H1 (cell line): ENCODE measurements at regions not wholly inside any gene's neighbourhood (a gene's known extent, or its start where the extent isn't known, plus 50 kb on each side); places are given as distances from the start of the nearest gene placed in this dataset.

ENCODE experiments used
- CTCF ChIA-PET: fragments of 300-600 bp; sonication (Branson Sonifier 250); formaldehyde crosslinking; loops from one replicate; lab custom pipeline; 2021; ENCODE audit not compliant: partially characterized antibody; lab: Charles Lee
- POLR2A ChIA-PET: fragments of 300-600 bp; sonication (Branson Sonifier 250); formaldehyde crosslinking; loops from one replicate; lab custom pipeline; 2021; ENCODE audit warnings: inconsistent platforms; ENCODE audit not compliant: partially characterized antibody; lab: Charles Lee
- DNase-seq, 2 experiments: peaks; one replicate each; pipeline versions ENCODE4 v3.0.0 to v3.0.0-alpha.2; 2010 to 2022; ENCODE audit warnings: low spot score in 2 of 2, low read depth in 1 of 2, mixed read lengths in 1 of 2
- FAIRE-seq: peaks from 2 replicates; lab custom pipeline; 2011; peaks lifted over from hg19 to GRCh38; lab: Jason Lieb, UNC
- H2AFZ ChIP-seq: 2 replicates; pipeline ENCODE4 v1.8.1; 2012; ENCODE audit warnings: low read length, inconsistent platforms
- H2AK5ac ChIP-seq: 2 replicates; pipeline ENCODE4 v1.6.1; 2013; ENCODE audit warnings: low read depth, low read length
- H2BK120ac ChIP-seq: replicated peaks from 2 replicates; pipeline ENCODE3; 2013; ENCODE audit warnings: low read depth, low read length, inconsistent platforms
- H2BK12ac ChIP-seq: 2 replicates; pipeline ENCODE4 v1.6.1; 2013; ENCODE audit warnings: low read depth, low read length
- H2BK15ac ChIP-seq: 2 replicates; pipeline ENCODE4 v1.6.1; 2013; ENCODE audit warnings: low read length
- H2BK20ac ChIP-seq: 2 replicates; pipeline ENCODE4 v1.6.1; 2013; ENCODE audit warnings: low read length
- H2BK5ac ChIP-seq: 2 replicates; pipeline ENCODE4 v1.6.1; 2013; ENCODE audit warnings: low read depth, low read length
- H3K14ac ChIP-seq: 2 replicates; pipeline ENCODE4 v1.6.1; 2013; ENCODE audit warnings: inconsistent platforms; ENCODE audit not compliant: insufficient read length
- H3K18ac ChIP-seq: 2 replicates; pipeline ENCODE4 v1.6.1; 2013; ENCODE audit warnings: low read length; ENCODE audit errors: extremely low read depth
- H3K23ac ChIP-seq: 2 replicates; pipeline ENCODE4 v1.6.1; 2013; ENCODE audit warnings: inconsistent platforms; ENCODE audit not compliant: insufficient read length
- H3K23me2 ChIP-seq: 2 replicates; pipeline ENCODE4 v1.6.1; 2013; ENCODE audit warnings: low read depth, low read length
- H3K27ac ChIP-seq: 2 replicates; pipeline ENCODE4 v1.6.1; 2011; ENCODE audit warnings: low read depth, low read length, inconsistent platforms
- H3K27me3 ChIP-seq, 4 experiments: replicated peaks in 1 of 4; 1 replicate in 1 of 4; 2 replicates in 3 of 4; pipeline versions ENCODE4 v1.6.1 to v1.8.1; 2011 to 2013; ENCODE audit warnings: low read length in 3 of 4, mild to moderate bottlenecking in 3 of 4, inconsistent platforms in 2 of 4, mixed read lengths in 2 of 4, moderate library complexity in 1 of 4; ENCODE audit not compliant: control insufficient read depth in 3 of 4, insufficient read depth in 3 of 4; ENCODE audit errors: extremely low read depth in 1 of 4
- H3K36me3 ChIP-seq, 4 experiments: 2 replicates each; pipeline versions ENCODE4 v1.6.1 to v1.8.1; 2011 to 2013; ENCODE audit warnings: mild to moderate bottlenecking in 4 of 4, low read length in 3 of 4, moderate library complexity in 2 of 4, control low read depth in 1 of 4, inconsistent platforms in 1 of 4; ENCODE audit not compliant: insufficient read depth in 4 of 4, control insufficient read depth in 2 of 4
- H3K4ac ChIP-seq: replicated peaks from 2 replicates; pipeline ENCODE3; 2013; ENCODE audit warnings: low read length, low read depth, mixed read lengths, inconsistent platforms; ENCODE audit not compliant: insufficient read length
- H3K4me1 ChIP-seq, 4 experiments: replicated peaks in 1 of 4; 1 replicate in 1 of 4; 2 replicates in 3 of 4; pipeline versions ENCODE4 v1.6.1 to v1.8.1; 2011 to 2013; ENCODE audit warnings: low read length in 3 of 4, inconsistent platforms in 2 of 4, mixed read lengths in 1 of 4; ENCODE audit not compliant: insufficient read depth in 4 of 4, control insufficient read depth in 3 of 4
- H3K4me2 ChIP-seq, 2 experiments: 2 replicates each; pipeline versions ENCODE4 v1.6.1 to v1.8.1; 2011 to 2013; ENCODE audit warnings: low read depth in 2 of 2, low read length in 2 of 2, control low read depth in 1 of 2, inconsistent platforms in 1 of 2, mild to moderate bottlenecking in 1 of 2; ENCODE audit not compliant: insufficient read depth in 1 of 2
- H3K4me3 ChIP-seq, 4 experiments: fragments of 200-600, 300-600 bp in 1 of 4; sonication (generic), shearing (Covaris generic), sonication (Bioruptor Twin) in 1 of 4; 2 replicates each; pipeline versions ENCODE4 v1.5.1 to v1.8.1; 2011 to 2016; ENCODE audit warnings: low read length in 4 of 4, low read depth in 3 of 4, control low read depth in 2 of 4, inconsistent platforms in 2 of 4, mild to moderate bottlenecking in 2 of 4, mixed read lengths in 1 of 4, moderate library complexity in 1 of 4; ENCODE audit not compliant: insufficient read depth in 2 of 4; ENCODE audit errors: extremely low read depth in 1 of 4
- H3K56ac ChIP-seq: replicated peaks from 2 replicates; pipeline ENCODE3; 2013; ENCODE audit warnings: low read depth, mild to moderate bottlenecking, mixed read lengths, low read length, inconsistent platforms; ENCODE audit not compliant: insufficient read length
- H3K79me1 ChIP-seq: 2 replicates; pipeline ENCODE4 v1.6.1; 2013; ENCODE audit warnings: low read depth, low read length, control low read depth
- H3K79me2 ChIP-seq, 2 experiments: 2 replicates each; pipeline versions ENCODE4 v1.6.1 to v1.8.1; 2012 to 2013; ENCODE audit warnings: low read length in 2 of 2, mild to moderate bottlenecking in 2 of 2, inconsistent platforms in 1 of 2; ENCODE audit not compliant: insufficient read depth in 2 of 2, control insufficient read depth in 1 of 2
- H3K9ac ChIP-seq, 4 experiments: replicated peaks in 1 of 4; 1 replicate in 1 of 4; 2 replicates in 3 of 4; pipeline versions ENCODE4 v1.6.1 to v1.8.1; 2011 to 2013; ENCODE audit warnings: low read depth in 3 of 4, low read length in 3 of 4, control low read depth in 2 of 4, mild to moderate bottlenecking in 2 of 4, moderate library complexity in 2 of 4, inconsistent platforms in 1 of 4; ENCODE audit errors: extremely low read depth in 1 of 4
- H3K9me3 ChIP-seq, 2 experiments: 2 replicates each; pipeline versions ENCODE4 v1.6.1 to v1.8.1; 2012 to 2013; ENCODE audit warnings: mild to moderate bottlenecking in 2 of 2, moderate library complexity in 2 of 2, control low read depth in 1 of 2, inconsistent platforms in 1 of 2, low read depth in 1 of 2, low read length in 1 of 2, mixed read lengths in 1 of 2; ENCODE audit not compliant: insufficient read depth in 2 of 2
- H4K20me1 ChIP-seq, 2 experiments: replicated peaks in 1 of 2; 2 replicates each; pipeline versions ENCODE3 to v1.8.1; 2011 to 2013; ENCODE audit warnings: inconsistent platforms in 2 of 2, low read length in 2 of 2, mild to moderate bottlenecking in 1 of 2; ENCODE audit not compliant: insufficient read depth in 2 of 2, control insufficient read depth in 1 of 2
- H4K5ac ChIP-seq: 2 replicates; pipeline ENCODE4 v1.6.1; 2013; ENCODE audit warnings: low read length, low read depth, mixed read lengths, inconsistent platforms; ENCODE audit not compliant: insufficient read length
- H4K8ac ChIP-seq: 2 replicates; pipeline ENCODE4 v1.8.0; 2013; ENCODE audit warnings: mild to moderate bottlenecking, moderate library complexity, low read length, inconsistent platforms; ENCODE audit not compliant: insufficient read depth; ENCODE audit errors: extremely low read depth
- H4K91ac ChIP-seq: replicated peaks from 2 replicates; pipeline ENCODE3; 2013; ENCODE audit warnings: low read length, mixed read lengths, inconsistent platforms; ENCODE audit not compliant: insufficient read length
- BACH1 ChIP-seq: IDR thresholded peaks from 2 replicates; pipeline ENCODE4 v1.6.1; 2012; ENCODE audit warnings: low read length, improper control_type of control experiment
- CHD2 ChIP-seq: IDR thresholded peaks from 2 replicates; pipeline ENCODE4 v1.6.1; 2012; ENCODE audit warnings: low read length, improper control_type of control experiment
- HDAC6 ChIP-seq: IDR thresholded peaks from one replicate; pipeline ENCODE4 v1.7.1; 2012; ENCODE audit warnings: low read depth, mild to moderate bottlenecking, inconsistent platforms, low read length, moderate library complexity
- KDM4A ChIP-seq: IDR thresholded peaks from one replicate; pipeline ENCODE4 v1.7.1; 2012; ENCODE audit warnings: low read depth, mild to moderate bottlenecking, moderate library complexity, low read length, inconsistent platforms; ENCODE audit not compliant: severe bottlenecking
- NANOG ChIP-seq: IDR thresholded peaks from 2 replicates; pipeline ENCODE4 v1.6.1; 2011; ENCODE audit warnings: low read length, low read depth, mild to moderate bottlenecking, inconsistent platforms; ENCODE audit not compliant: insufficient read depth, poor library complexity, severe bottlenecking
- PHF8 ChIP-seq: fragments of 200-600 bp; sonication (generic); conservative IDR thresholded peaks from 2 replicates; pipeline ENCODE4 v1.7.1; 2012; ENCODE audit warnings: low read depth, mild to moderate bottlenecking, inconsistent platforms, low read length, moderate library complexity
- RFX5 ChIP-seq: IDR thresholded peaks from 2 replicates; pipeline ENCODE4 v1.6.1; 2011; ENCODE audit warnings: low read depth, low read length, improper control_type of control experiment, borderline replicate concordance
- SIRT6 ChIP-seq: IDR thresholded peaks from one replicate; pipeline ENCODE4 v1.7.1; 2012; ENCODE audit warnings: low read length, inconsistent platforms
- SP1 ChIP-seq: IDR thresholded peaks from 2 replicates; pipeline ENCODE4 v1.6.1; 2011; ENCODE audit warnings: low read depth, low read length
- SP4 ChIP-seq: IDR thresholded peaks from 2 replicates; pipeline ENCODE4 v1.6.1; 2012; ENCODE audit warnings: low read length, inconsistent platforms
- SUZ12 ChIP-seq: fragments of 200-600 bp; sonication (generic); IDR thresholded peaks from 2 replicates; pipeline ENCODE4 v1.6.1; 2012; ENCODE audit warnings: mild to moderate bottlenecking, inconsistent platforms, low read length, moderate library complexity, mixed read lengths
- TAF7 ChIP-seq: optimal IDR thresholded peaks from 2 replicates; pipeline ENCODE3; 2011; ENCODE audit warnings: low read depth, mild to moderate bottlenecking, inconsistent platforms, low read length, moderate library complexity, borderline replicate concordance
- TCF12 ChIP-seq: IDR thresholded peaks from 2 replicates; pipeline ENCODE4 v1.6.1; 2011; ENCODE audit warnings: low read depth, mild to moderate bottlenecking, low read length
- WGBS, 2 experiments: shearing (Covaris generic) in 1 of 2; methylation state at CpG; one replicate each; pipeline versions ENCODE4 v1.1.6 to v1.1.7; 2013 to 2015; ENCODE audit warnings: low lambda C conversion rate in 2 of 2, mixed read lengths in 2 of 2, inconsistent platforms in 1 of 2, low coverage in 1 of 2, missing lambda C conversion rate in 1 of 2; ENCODE audit not compliant: insufficient replicate concordance in 2 of 2, insufficient coverage in 1 of 2, insufficient read length in 1 of 2; ENCODE audit errors: extremely low coverage in 1 of 2, missing lambda C conversion rate in 1 of 2; 5-methylcytosine and 5-hydroxymethylcytosine counted together

GRCh38 chr2:31748041-31748440 lies 167.3 kb upstream of the SRD5A2 start:
- H2BK5ac ChIP-seq, result no peak overlapping the region
- no peak overlapping the region for H3K56ac ChIP-seq
- no peaks in the 10 kb centered on the region for H3K27me3 ChIP-seq
- H2AK5ac ChIP-seq, result no peak overlapping the region
- no peak overlapping the region for H3K4me2 ChIP-seq
- H4K20me1 ChIP-seq, result no peaks in the 10 kb centered on the region
- no peak overlapping the region for H3K23ac ChIP-seq
- H4K91ac ChIP-seq, result no peak overlapping the region
- ChIA-PET POLR2A (no interaction called here), CTCF (interaction anchor here (0.6 kb wide), 1 partner anchor 1002 kb away, joined by 3 read pairs; no protein-coding TSS in a partner anchor)
- H3K23me2 ChIP-seq, result peaks cover 2% of the 10 kb centered on the region; the same call in 1 of the 2 replicates
- no peaks in the 10 kb centered on the region for H3K79me2 ChIP-seq
- H3K79me1 ChIP-seq, result no peaks in the 10 kb centered on the region
- no peak overlapping the region for H3K4ac ChIP-seq
- no peak overlapping the region for H3K9ac ChIP-seq
- no peak overlapping the region for H2BK120ac ChIP-seq
- 96% methylated on average over 1 of the region's 1 CpG; no CpG with 5 or more reads in 1 of the 2 experiments for WGBS, 2 experiments
- no peak overlapping the region for H2BK20ac ChIP-seq
- no peaks in the 10 kb centered on the region for H3K4me1 ChIP-seq
- H3K18ac ChIP-seq, result no peak overlapping the region
- H4K5ac ChIP-seq, result no peak overlapping the region
- no peak overlapping the region for H2BK12ac ChIP-seq
- H3K4me3 ChIP-seq, result no peak overlapping the region
- H3K14ac ChIP-seq, result no peak overlapping the region
- no peak overlapping the region for H2AFZ ChIP-seq
- no peaks in the 10 kb centered on the region for H3K36me3 ChIP-seq
- H2BK15ac ChIP-seq, result no peak overlapping the region
- H4K8ac ChIP-seq, result no peak overlapping the region
- no peak overlapping the region for H3K27ac ChIP-seq
- DNase-seq (no peak), FAIRE-seq (no peak)
- H3K9me3 ChIP-seq, result peaks cover 38 to 49% of the 10 kb centered on the region in 2 experiments
- TF ChIP-seq TAF7 (no peak), NANOG (no peak), PHF8 (no peak), SUZ12 (no peak), SP1 (no peak), TCF12 (no peak), SP4 (no peak), KDM4A (no peak), RFX5 (no peak), HDAC6 (no peak), BACH1 (no peak), CHD2 (no peak), SIRT6 (no peak)
